Mucosa of stomach (tissue), 1 donor: ENCODE measurements at regions not wholly inside any gene's neighbourhood (a gene's known extent, or its start where the extent isn't known, plus 50 kb on each side); places are given as distances from the start of the nearest gene placed in this dataset.

Experiments
- H3K27me3 ChIP-seq: one replicate; pipeline ENCODE4 v1.7.0; 2013; ENCODE audit warnings: mild to moderate bottlenecking, low read length; ENCODE audit not compliant: control insufficient read depth, insufficient read depth
- H3K36me3 ChIP-seq: one replicate; pipeline ENCODE4 v1.7.0; 2013; ENCODE audit warnings: low read length; ENCODE audit not compliant: control insufficient read depth, insufficient read depth
- H3K4me1 ChIP-seq: one replicate; pipeline ENCODE4 v1.7.0; 2013; ENCODE audit warnings: mild to moderate bottlenecking, low read length; ENCODE audit not compliant: control insufficient read depth, insufficient read depth
- H3K4me3 ChIP-seq: one replicate; pipeline ENCODE4 v1.7.0; 2013; ENCODE audit warnings: low read length
- H3K9ac ChIP-seq: one replicate; pipeline ENCODE4 v1.7.0; 2013; ENCODE audit warnings: mild to moderate bottlenecking, low read length, moderate library complexity
- H3K9me3 ChIP-seq: one replicate; pipeline ENCODE4 v1.7.0; 2013; ENCODE audit warnings: mild to moderate bottlenecking, low read length, moderate library complexity; ENCODE audit not compliant: control insufficient read depth
- donor health status: Pancreatic carcinoma.

DNA sequence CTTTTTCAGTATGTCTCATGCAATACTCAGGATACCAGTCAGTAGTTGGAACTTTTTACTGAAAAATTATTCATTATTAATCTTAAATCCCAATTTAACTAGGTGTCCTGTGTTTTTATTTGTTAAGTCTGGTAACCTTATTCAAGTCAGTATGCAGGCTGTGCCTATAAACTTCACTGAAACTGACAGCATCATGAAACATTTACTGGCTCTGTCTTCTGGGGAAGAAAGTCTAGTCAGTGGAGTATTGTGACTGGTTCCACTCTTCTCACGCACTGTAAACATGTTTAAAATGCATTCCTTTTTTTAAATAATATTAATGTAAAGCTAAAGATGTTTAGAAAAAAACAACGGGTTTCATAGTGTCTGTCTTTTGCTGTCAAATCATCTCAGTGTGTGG, 739.7 kb downstream of the LTN1 start:
- Histone ChIP-seq H3K9ac (no peak overlapping the region), H3K4me3 (no peak overlapping the region), H3K4me1 (no peaks in the 10 kb centered on the region), H3K9me3 (no peaks in the 10 kb centered on the region), H3K36me3 (no peaks in the 10 kb centered on the region), H3K27me3 (no peaks in the 10 kb centered on the region)

DNA sequence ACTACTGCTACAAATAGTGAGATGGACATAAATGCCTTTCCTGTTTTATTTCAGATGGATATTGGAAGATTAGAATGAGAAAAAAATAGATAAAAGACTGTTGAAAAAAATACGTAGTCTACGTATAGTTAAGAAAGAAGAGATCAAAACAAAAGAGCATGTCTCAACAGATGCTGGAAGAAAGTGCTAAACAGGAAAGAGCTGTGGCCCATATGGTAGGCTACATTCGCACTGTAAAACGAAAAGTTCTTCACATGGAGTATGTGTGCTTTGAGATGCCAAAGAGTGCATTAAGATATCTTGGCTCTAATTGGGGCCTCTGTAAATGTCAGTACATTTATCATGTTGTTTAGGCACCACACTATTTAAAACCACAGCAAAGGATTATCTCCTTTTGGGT, 741.7 kb downstream of the LTN1 start:
- Histone ChIP-seq H3K9ac (no peak overlapping the region), H3K27me3 (no peaks in the 10 kb centered on the region), H3K9me3 (no peaks in the 10 kb centered on the region), H3K4me3 (no peak overlapping the region), H3K36me3 (no peaks in the 10 kb centered on the region), H3K4me1 (no peaks in the 10 kb centered on the region)

DNA sequence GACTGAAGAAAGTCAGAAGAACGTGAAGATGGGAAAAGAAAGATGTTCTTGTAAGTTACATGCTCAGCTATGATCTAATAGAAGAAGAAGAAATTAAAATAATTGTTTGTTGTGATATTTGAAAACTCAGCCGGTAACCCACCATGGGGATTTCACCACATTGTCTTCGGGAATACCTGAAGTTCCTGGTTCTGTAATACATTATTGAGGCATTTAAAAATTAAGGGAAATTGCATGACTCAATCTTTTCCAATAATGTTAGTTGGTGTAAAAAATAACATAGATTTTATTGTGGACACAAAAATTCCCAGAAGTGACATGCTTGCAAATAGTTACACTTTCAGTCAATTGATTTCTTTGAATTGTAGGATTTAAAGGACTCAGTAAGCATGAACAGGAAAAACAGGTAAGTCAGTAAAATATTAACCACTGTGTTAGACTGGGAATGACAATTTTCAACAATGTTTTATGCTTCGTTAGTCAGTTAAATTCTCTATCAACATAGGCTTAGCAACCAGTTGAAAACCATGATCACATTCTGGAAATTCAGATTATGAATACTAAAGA, 745.1 kb downstream of the LTN1 start:
- Histone ChIP-seq H3K4me1 (peaks cover 4% of the 10 kb centered on the region), H3K4me3 (no peak overlapping the region), H3K9me3 (no peaks in the 10 kb centered on the region), H3K27me3 (no peaks in the 10 kb centered on the region), H3K9ac (no peak overlapping the region), H3K36me3 (no peaks in the 10 kb centered on the region)

DNA sequence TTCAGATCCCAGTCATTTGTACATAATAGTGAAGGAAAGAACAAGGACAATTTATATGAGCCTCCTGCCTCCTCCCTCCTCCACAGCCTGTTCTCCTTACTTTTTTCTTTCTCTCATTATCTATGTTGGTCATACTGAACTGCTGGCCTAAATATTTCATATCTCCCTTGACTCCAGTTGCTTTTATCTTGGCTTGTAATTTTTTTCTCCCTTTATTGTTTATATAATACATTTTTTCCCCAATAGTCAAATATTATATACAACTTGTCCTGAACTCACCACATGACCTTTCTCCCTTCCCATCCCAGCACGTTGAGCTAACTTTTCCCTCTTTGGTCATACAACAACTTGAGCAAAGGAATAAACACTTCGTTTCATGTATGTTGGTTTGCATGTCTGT, 752.1 kb downstream of the LTN1 start:
- Histone ChIP-seq H3K4me1 (peaks cover 4% of the 10 kb centered on the region), H3K9ac (no peak overlapping the region), H3K36me3 (no peaks in the 10 kb centered on the region), H3K4me3 (no peak overlapping the region), H3K27me3 (no peaks in the 10 kb centered on the region), H3K9me3 (no peaks in the 10 kb centered on the region)

DNA sequence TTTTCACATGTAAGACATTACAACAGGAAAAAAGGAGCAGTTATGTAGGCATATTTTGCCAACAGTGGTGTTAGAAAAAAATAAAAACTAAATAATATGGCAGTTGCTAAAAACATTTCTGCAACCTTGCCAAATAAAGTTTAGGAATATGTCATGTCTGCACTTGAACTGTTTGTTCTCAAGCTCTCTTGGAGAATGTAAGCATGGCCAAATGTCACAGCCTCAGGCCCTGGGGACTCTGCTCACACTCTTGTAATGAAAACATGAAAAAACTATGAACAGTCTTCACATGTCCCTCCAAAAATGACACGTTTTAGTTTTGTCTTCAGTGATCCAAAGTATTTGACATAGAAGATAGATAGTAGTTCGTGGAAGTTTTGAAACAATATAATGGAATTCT, 753.3 kb downstream of the LTN1 start:
- Histone ChIP-seq H3K9ac (no peak overlapping the region), H3K4me1 (peaks cover 4% of the 10 kb centered on the region), H3K9me3 (no peaks in the 10 kb centered on the region), H3K4me3 (no peak overlapping the region), H3K36me3 (no peaks in the 10 kb centered on the region), H3K27me3 (no peaks in the 10 kb centered on the region)

DNA sequence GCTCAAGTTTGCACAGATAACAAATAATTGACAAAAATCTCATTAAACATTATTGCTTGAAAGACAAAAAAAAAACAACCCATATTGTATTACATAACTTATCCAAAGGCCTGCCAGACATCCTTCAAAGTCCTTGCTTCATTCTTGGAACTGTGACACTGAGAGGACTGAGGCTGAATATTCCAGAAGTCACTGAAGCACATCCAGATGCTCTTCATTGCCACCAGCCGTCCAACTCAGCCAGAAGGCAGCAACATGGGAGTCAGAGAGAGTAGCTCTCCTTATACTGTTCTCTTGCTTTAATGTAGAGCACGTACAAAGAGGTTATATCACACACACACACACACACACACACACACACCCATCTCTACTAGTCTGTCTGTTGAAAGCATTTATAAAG, 755.0 kb downstream of the LTN1 start:
- Histone ChIP-seq H3K4me3 (no peak overlapping the region), H3K4me1 (no peaks in the 10 kb centered on the region), H3K27me3 (no peaks in the 10 kb centered on the region), H3K36me3 (no peaks in the 10 kb centered on the region), H3K9me3 (no peaks in the 10 kb centered on the region), H3K9ac (no peak overlapping the region)

DNA sequence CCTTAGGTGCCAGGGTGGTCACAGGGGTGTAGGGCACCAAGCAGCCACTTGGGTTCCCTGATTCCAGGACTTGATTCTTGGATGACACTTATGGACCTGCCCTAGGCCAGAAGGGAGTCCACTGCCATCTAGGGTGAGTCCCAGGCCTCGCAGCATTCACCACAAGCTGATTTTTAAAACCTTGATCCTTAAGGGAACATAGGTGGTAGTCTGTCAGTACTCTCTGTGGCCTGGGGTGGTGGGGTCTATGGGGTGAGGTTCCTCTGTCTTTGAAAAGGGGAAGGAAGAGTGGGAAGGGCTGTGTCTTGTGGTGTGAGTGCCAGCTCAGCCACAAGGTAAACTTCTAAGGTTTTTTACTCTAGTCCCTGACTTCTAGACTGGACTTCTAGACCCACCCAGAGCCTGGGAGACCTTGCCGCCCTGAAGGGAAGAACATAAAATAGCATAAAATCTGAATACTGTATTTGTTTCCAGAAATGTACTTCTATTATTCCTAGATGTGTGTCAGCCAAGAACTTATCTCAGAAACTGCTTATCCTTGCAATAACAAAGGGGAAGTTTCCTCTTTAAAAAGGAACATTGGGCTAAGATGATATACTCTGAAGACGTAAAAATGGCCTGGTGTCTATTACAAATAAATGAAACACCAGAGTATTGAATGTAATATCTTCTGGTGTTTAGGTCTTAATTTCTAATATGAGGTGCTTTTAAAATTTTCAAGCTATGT, 757.3 kb downstream of the LTN1 start:
- no peak overlapping the region for H3K4me3 ChIP-seq
- H3K4me1 ChIP-seq, result peaks cover 2% of the 10 kb centered on the region
- no peaks in the 10 kb centered on the region for H3K27me3 ChIP-seq
- H3K9me3 ChIP-seq, result no peaks in the 10 kb centered on the region
- H3K9ac ChIP-seq, result no peak overlapping the region
- no peaks in the 10 kb centered on the region for H3K36me3 ChIP-seq

DNA sequence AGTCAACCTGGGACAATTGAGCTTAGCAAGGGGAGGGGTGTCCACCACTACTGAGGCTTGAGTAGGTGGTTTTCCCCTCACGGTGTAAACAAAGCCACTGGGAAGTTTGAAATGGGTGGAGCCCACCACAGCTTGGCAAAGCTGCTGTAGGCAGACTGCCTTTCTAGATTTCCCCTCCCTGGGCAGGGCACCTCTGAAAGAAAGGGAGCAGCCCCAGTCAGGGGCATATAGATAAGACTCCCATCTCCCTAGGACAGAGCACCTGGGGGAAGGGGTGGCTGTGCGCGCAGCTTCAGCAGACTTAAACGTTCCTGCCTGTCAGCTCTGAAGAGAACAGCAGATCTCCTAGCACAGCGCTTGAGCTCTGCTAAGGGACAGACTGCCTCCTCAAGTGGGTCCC, 758.4 kb downstream of the LTN1 start:
- Histone ChIP-seq H3K9ac (no peak overlapping the region), H3K27me3 (no peaks in the 10 kb centered on the region), H3K4me1 (peaks cover 3% of the 10 kb centered on the region), H3K4me3 (no peak overlapping the region), H3K9me3 (no peaks in the 10 kb centered on the region), H3K36me3 (no peaks in the 10 kb centered on the region)

DNA sequence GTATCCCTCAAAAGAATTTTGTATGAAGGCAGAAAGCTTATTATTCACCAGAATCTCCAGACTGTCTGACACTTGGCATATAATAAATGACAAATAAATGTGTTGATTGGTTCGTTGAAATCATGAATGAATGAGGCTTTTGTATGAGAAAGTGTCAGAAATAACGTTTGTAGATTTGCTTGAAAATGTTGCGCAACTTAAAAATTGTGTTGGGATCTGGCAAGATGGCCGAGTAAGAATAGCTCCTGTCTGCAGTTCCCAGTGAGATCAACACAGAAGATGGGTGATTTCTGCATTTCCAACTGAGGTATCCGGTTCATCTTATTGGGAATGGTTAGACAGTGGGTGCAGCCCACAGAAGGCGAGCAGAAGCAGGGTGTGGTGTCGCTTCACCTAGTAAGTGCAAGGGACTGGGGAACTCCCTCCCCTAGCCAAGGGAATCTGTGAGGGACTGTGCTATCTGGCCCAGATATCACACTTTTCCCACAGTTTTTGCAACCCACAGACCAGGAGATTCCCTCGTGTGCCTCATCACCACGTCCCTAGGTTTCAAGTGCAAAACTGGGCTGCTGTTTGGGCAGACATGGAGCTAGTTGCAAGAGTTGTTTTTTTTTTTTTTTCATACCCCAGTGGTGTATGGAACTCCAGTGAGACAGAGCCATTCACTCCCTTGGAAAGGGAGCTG, 759.0 kb downstream of the LTN1 start:
- H3K9me3 ChIP-seq, result no peaks in the 10 kb centered on the region
- H3K9ac ChIP-seq, result no peak overlapping the region
- H3K27me3 ChIP-seq, result no peaks in the 10 kb centered on the region
- H3K4me1 ChIP-seq, result peaks cover 3% of the 10 kb centered on the region
- H3K4me3 ChIP-seq, result no peak overlapping the region
- H3K36me3 ChIP-seq, result no peaks in the 10 kb centered on the region

DNA sequence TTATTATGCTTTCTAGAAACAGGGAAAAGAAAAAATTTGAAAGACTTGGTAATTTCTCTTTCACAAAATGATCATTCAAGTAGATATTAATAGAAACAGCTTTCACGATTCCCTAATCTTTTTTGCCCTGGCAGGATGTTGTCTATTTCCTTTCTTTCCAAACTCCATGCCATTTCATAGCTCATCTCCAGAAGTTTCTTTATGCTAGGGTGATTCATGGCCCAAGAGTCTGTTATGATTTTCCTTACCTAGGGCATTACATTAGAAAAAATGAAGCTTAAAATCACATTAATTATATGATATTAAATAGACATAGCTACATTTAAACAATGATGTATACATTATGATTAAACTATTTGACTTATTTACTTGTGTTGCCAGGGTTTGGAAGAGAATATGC, 762.1 kb downstream of the LTN1 start:
- no peaks in the 10 kb centered on the region for H3K27me3 ChIP-seq
- H3K4me3 ChIP-seq, result no peak overlapping the region
- peaks cover 9% of the 10 kb centered on the region for H3K4me1 ChIP-seq
- no peaks in the 10 kb centered on the region for H3K36me3 ChIP-seq
- no peaks in the 10 kb centered on the region for H3K9me3 ChIP-seq
- no peak overlapping the region for H3K9ac ChIP-seq

DNA sequence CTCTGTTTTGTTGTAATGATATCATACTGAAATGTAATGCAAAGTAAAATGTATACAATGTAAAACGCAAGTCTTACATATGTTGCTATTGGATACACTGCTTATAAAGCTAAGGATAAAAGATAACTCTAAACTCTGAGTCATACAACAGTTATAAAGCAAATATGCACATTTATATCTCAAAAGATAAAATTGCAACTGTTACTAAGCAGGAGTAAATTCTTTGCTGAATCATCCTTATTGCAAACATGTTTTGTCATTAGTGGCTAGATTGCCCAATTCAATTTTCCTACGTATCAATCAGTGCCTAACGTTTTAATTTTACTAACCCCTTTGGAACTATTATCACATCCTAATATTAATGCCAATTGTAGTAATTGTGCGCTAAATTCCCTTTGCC, 762.9 kb downstream of the LTN1 start:
- peaks cover 9% of the 10 kb centered on the region for H3K4me1 ChIP-seq
- no peak overlapping the region for H3K4me3 ChIP-seq
- no peak overlapping the region for H3K9ac ChIP-seq
- H3K27me3 ChIP-seq, result no peaks in the 10 kb centered on the region
- no peaks in the 10 kb centered on the region for H3K9me3 ChIP-seq
- H3K36me3 ChIP-seq, result no peaks in the 10 kb centered on the region

DNA sequence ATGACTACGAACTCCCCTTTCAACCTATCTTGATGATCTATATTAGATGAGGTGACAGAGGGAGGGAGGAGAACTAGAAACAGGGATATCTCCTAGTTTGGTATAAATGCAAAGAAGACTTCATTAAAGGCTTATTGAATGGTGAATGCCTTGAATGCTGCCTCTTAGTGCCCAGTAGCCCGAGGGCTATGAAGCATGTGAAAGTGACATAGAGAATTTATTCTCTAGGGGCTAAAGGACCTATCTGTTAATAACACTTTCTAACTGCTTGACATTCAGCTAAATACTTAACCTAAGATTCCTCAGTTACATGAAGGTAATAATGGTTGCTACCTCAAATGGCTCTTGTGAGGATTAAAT, 764.1 kb downstream of the LTN1 start:
- Histone ChIP-seq H3K4me3 (no peak overlapping the region), H3K4me1 (peaks cover 9% of the 10 kb centered on the region), H3K27me3 (no peaks in the 10 kb centered on the region), H3K9me3 (no peaks in the 10 kb centered on the region), H3K9ac (no peak overlapping the region), H3K36me3 (no peaks in the 10 kb centered on the region)
